Esophagus muscularis mucosa (tissue), 4 donors: ENCODE measurements at regions not wholly inside any gene's neighbourhood (a gene's known extent, or its start where the extent isn't known, plus 50 kb on each side); places are given as distances from the start of the nearest gene placed in this dataset.

Experiments
- DNase-seq: peaks from one replicate; pipeline ENCODE4 v3.0.0-alpha.2; 2017; ENCODE audit errors: extremely low spot score
- H3K27ac ChIP-seq, 4 donors: fragments of 200-600 bp; sonication (generic); replicated peaks in 1 of 4; 1 replicate in 3 of 4; 2 replicates in 1 of 4; pipeline ENCODE4 v1.5.1; 2016 to 2019; ENCODE audit warnings: mild to moderate bottlenecking in 1 of 4
- H3K27me3 ChIP-seq, 4 donors: fragments of 200-600 bp; sonication (generic); one replicate each; pipeline versions ENCODE4 v1.5.1 to v1.6.0; 2016 to 2019
- H3K36me3 ChIP-seq, 4 donors: fragments of 200-600 bp; sonication (generic); one replicate each; pipeline ENCODE4 v1.5.1; 2016 to 2019
- H3K4me1 ChIP-seq, 4 donors: fragments of 200-600 bp; sonication (generic); one replicate each; pipeline ENCODE4 v1.5.1; 2016 to 2019
- H3K4me3 ChIP-seq, 4 donors: fragments of 200-600 bp; sonication (generic); 1 replicate in 2 of 4; 2 replicates in 2 of 4; pipeline ENCODE4 v1.5.1; 2016 to 2019; ENCODE audit warnings: mild to moderate bottlenecking in 4 of 4, moderate library complexity in 1 of 4
- H3K9me3 ChIP-seq, 4 donors: fragments of 200-600 bp; sonication (generic); 1 replicate in 3 of 4; 2 replicates in 1 of 4; pipeline ENCODE4 v1.5.1; 2016 to 2019
- CTCF ChIP-seq, 3 experiments: fragments of 200-600 bp in 2 of 3; fragments of 450-650 bp in 1 of 3; sonication (generic) in 2 of 3; IDR thresholded peaks; one replicate each; pipeline ENCODE4 v1.5.1; 2017 to 2019; ENCODE audit warnings: antibody characterized with exemption in 3 of 3, mild to moderate bottlenecking in 2 of 3, moderate library complexity in 1 of 3
- EP300 ChIP-seq: sonication (generic); formaldehyde crosslinking; IDR thresholded peaks from one replicate; pipeline ENCODE4 v1.6.1; 2017; ENCODE audit warnings: antibody characterized with exemption
- POLR2A ChIP-seq: fragments of 450-650 bp; IDR thresholded peaks from one replicate; pipeline ENCODE4 v1.6.1; 2017; ENCODE audit warnings: antibody characterized with exemption, moderate library complexity, mild to moderate bottlenecking, low read depth
- POLR2AphosphoS5 ChIP-seq, 2 donors: sonication (generic); formaldehyde crosslinking; IDR thresholded peaks; one replicate each; pipeline ENCODE4 v1.6.1; 2017; ENCODE audit warnings: antibody characterized with exemption in 2 of 2
- WGBS: methylation state at CpG from one replicate; pipeline ENCODE4 v1.1.5; 2018; 5-methylcytosine and 5-hydroxymethylcytosine counted together
- intact Hi-C: fragments of 100-400 bp; cut with DNase I; formaldehyde crosslinking; loops from one replicate; pipeline ENCODE4 v1.15.1; 2023

GRCh38 chr3:1015826-1016225 is 77.0 kb upstream of the CNTN6 start:
- Histone ChIP-seq H3K9me3 (no peaks in the 10 kb centered on the region), H3K4me1 (no peaks in the 10 kb centered on the region), H3K4me3 (no peak overlapping the region), H3K27me3 (no peaks in the 10 kb centered on the region), H3K27ac (no peak overlapping the region), H3K36me3 (no peaks in the 10 kb centered on the region)
- no peak for DNase-seq
- 50% methylated on average over 2 of the region's 2 CpGs for WGBS
- intact Hi-C loops, result no loop called here
- TF ChIP-seq POLR2A (no peak), CTCF (IDR thresholded peaks at IDR 0.05) (no peak), POLR2AphosphoS5 (IDR thresholded peaks at IDR 0.05) (no peak), EP300 (no peak)

GRCh38 chr3:1017870-1018269 is 75.0 kb upstream of the CNTN6 start:
- H3K4me3 ChIP-seq, result no peak overlapping the region
- no peaks in the 10 kb centered on the region for H3K36me3 ChIP-seq
- no peaks in the 10 kb centered on the region for H3K27me3 ChIP-seq
- no peak overlapping the region for H3K27ac ChIP-seq
- no peaks in the 10 kb centered on the region for H3K4me1 ChIP-seq
- H3K9me3 ChIP-seq, result no peaks in the 10 kb centered on the region
- TF ChIP-seq POLR2AphosphoS5 (IDR thresholded peaks at IDR 0.05) (no peak), EP300 (no peak), POLR2A (no peak), CTCF (IDR thresholded peaks at IDR 0.05) (no peak)
- intact Hi-C loops, result no loop called here
- DNase-seq, result no peak

GRCh38 chr3:1019157-1019556 is 73.7 kb upstream of the CNTN6 start:
- no peak for DNase-seq
- Histone ChIP-seq H3K4me1 (no peaks in the 10 kb centered on the region), H3K4me3 (no peak overlapping the region), H3K27me3 (no peaks in the 10 kb centered on the region), H3K27ac (no peak overlapping the region), H3K36me3 (no peaks in the 10 kb centered on the region), H3K9me3 (no peaks in the 10 kb centered on the region)
- 69% methylated on average over 2 of the region's 2 CpGs for WGBS
- intact Hi-C loops, result no loop called here
- TF ChIP-seq CTCF (IDR thresholded peaks at IDR 0.05), result no peak
- TF ChIP-seq POLR2A, result no peak
- no peak for TF ChIP-seq POLR2AphosphoS5 (IDR thresholded peaks at IDR 0.05)
- TF ChIP-seq EP300, result no peak

- WGBS, result 84% methylated on average over 2 of the region's 2 CpGs
- H3K4me3 ChIP-seq, result no peak overlapping the region
- TF ChIP-seq EP300 (no peak), POLR2AphosphoS5 (IDR thresholded peaks at IDR 0.05) (no peak), POLR2A (no peak), CTCF (IDR thresholded peaks at IDR 0.05) (no peak)
- H3K9me3 ChIP-seq, result no peaks in the 10 kb centered on the region
- no peak overlapping the region for H3K27ac ChIP-seq
- no peaks in the 10 kb centered on the region for H3K27me3 ChIP-seq
- intact Hi-C loops, result no loop called here
- DNase-seq, result no peak
- H3K4me1 ChIP-seq, result no peaks in the 10 kb centered on the region
- no peaks in the 10 kb centered on the region for H3K36me3 ChIP-seq
Measured at GRCh38 chr3:1026395-1026794, 66.4 kb upstream of the CNTN6 start.

- intact Hi-C loops, result no loop called here
- WGBS, result 77% methylated on average over 4 of the region's 4 CpGs
- H3K27ac ChIP-seq, result no peak overlapping the region
- H3K36me3 ChIP-seq, result no peaks in the 10 kb centered on the region
- H3K4me1 ChIP-seq, result no peaks in the 10 kb centered on the region
- H3K27me3 ChIP-seq, result no peaks in the 10 kb centered on the region
- no peak for DNase-seq
- H3K4me3 ChIP-seq, result no peak overlapping the region
- no peak for TF ChIP-seq EP300
- H3K9me3 ChIP-seq, result no peaks in the 10 kb centered on the region
Measured at GRCh38 chr3:1036207-1036826, 56.5 kb upstream of the CNTN6 start.
